PFSK-1 (cell line): ENCODE measurements at regions not wholly inside any gene's neighbourhood (a gene's known extent, or its start where the extent isn't known, plus 50 kb on each side); places are given as distances from the start of the nearest gene placed in this dataset.

Source experiments
- FOXP2 ChIP-seq: optimal IDR thresholded peaks from 2 replicates; pipeline ENCODE3; 2011; ENCODE audit warnings: borderline replicate concordance, control low read depth, inconsistent platforms; ENCODE audit not compliant: insufficient read depth; ENCODE audit errors: extremely low read length, extremely low read depth
- POLR2AphosphoS5 ChIP-seq: IDR thresholded peaks from 2 replicates; pipeline ENCODE4 v1.6.1; 2012; ENCODE audit warnings: low read depth, mild to moderate bottlenecking, control low read depth, low read length, moderate library complexity
- SIN3A ChIP-seq: IDR thresholded peaks from 2 replicates; pipeline ENCODE4 v1.6.1; 2012; ENCODE audit warnings: mild to moderate bottlenecking, low read length, moderate library complexity, borderline replicate concordance; ENCODE audit not compliant: insufficient read depth
- TAF1 ChIP-seq: IDR thresholded peaks from 2 replicates; pipeline ENCODE4 v1.6.1; 2012; ENCODE audit warnings: low read length, control low read depth, borderline replicate concordance; ENCODE audit not compliant: insufficient read depth
- TF ChIP-seq, protein P1 (sequence below), 2 experiments: IDR thresholded peaks; 2 replicates each; pipeline versions ENCODE4 v1.6.1 to v1.8.0; 2011 to 2012; ENCODE audit warnings: low read depth in 2 of 2, low read length in 2 of 2, control low read depth in 1 of 2, inconsistent platforms in 1 of 2, mild to moderate bottlenecking in 1 of 2, moderate library complexity in 1 of 2; ENCODE audit not compliant: insufficient read depth in 1 of 2

DNA sequence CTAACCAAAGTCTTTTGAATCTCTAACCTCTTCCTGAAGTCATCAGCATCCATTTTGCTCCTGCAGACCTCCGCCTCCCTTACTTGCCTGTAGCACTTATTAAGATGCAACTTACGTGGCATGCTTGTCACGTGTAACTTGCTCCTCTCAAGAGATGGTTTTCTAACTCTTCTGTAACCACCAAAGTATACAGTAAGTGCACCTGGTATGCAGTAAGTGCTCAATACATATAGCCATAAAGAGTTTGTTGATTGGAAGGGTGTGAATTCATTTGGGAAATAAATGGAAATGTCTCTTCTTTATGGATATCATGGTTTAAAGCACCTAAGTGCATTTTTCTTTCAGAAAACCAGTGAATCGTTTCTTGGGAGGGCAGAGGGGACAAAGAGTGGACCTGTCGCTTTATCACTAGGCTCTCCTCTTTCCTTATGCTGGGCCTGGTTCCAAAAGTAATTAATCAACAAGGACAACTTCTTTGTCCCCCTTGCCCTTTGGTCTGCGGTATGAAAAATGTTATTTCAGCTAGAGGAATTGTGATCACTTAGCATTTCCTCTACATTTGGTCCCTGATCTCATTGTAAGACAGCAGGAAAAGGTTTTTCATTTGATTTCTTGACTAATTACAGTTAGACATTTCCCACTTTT is 370.0 kb upstream of the SPRED2 start:
- no peak for TF ChIP-seq TAF1
- no peak for TF ChIP-seq POLR2AphosphoS5
- TF ChIP-seq, protein P1, sequence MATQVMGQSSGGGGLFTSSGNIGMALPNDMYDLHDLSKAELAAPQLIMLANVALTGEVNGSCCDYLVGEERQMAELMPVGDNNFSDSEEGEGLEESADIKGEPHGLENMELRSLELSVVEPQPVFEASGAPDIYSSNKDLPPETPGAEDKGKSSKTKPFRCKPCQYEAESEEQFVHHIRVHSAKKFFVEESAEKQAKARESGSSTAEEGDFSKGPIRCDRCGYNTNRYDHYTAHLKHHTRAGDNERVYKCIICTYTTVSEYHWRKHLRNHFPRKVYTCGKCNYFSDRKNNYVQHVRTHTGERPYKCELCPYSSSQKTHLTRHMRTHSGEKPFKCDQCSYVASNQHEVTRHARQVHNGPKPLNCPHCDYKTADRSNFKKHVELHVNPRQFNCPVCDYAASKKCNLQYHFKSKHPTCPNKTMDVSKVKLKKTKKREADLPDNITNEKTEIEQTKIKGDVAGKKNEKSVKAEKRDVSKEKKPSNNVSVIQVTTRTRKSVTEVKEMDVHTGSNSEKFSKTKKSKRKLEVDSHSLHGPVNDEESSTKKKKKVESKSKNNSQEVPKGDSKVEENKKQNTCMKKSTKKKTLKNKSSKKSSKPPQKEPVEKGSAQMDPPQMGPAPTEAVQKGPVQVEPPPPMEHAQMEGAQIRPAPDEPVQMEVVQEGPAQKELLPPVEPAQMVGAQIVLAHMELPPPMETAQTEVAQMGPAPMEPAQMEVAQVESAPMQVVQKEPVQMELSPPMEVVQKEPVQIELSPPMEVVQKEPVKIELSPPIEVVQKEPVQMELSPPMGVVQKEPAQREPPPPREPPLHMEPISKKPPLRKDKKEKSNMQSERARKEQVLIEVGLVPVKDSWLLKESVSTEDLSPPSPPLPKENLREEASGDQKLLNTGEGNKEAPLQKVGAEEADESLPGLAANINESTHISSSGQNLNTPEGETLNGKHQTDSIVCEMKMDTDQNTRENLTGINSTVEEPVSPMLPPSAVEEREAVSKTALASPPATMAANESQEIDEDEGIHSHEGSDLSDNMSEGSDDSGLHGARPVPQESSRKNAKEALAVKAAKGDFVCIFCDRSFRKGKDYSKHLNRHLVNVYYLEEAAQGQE (IDR thresholded peaks at IDR 0.05; ENCODE audit: insufficient read depth in 1 of 2, low read depth in 2 of 2, low read length in 2 of 2): no peak
- no peak for TF ChIP-seq SIN3A
- TF ChIP-seq FOXP2: no peak

DNA sequence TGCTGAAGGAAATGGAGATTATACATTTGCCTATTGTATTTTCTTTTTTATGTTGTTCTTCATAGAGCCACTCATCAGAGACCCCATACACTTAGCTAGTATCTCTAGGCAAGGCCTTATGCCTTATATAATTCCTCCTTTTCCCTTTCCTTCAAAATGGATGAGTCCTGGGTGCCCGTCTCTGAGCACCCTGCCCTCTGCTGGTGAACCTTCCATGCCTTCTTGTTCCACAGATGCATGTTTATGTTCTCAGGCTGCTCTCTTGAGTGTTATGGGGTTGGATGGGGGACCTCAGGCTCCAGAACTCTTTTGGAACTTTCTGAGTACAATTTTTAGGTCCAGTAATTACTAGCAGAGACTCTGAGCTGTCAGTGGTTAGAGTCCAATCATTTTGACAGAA is 368.6 kb upstream of the SPRED2 start:
- TF ChIP-seq SIN3A: no peak
- TF ChIP-seq, protein P1 (IDR thresholded peaks at IDR 0.05; ENCODE audit: insufficient read depth in 1 of 2, low read depth in 2 of 2, low read length in 2 of 2): no peak
- no peak for TF ChIP-seq POLR2AphosphoS5
- TF ChIP-seq FOXP2: no peak
- TF ChIP-seq TAF1: no peak

DNA sequence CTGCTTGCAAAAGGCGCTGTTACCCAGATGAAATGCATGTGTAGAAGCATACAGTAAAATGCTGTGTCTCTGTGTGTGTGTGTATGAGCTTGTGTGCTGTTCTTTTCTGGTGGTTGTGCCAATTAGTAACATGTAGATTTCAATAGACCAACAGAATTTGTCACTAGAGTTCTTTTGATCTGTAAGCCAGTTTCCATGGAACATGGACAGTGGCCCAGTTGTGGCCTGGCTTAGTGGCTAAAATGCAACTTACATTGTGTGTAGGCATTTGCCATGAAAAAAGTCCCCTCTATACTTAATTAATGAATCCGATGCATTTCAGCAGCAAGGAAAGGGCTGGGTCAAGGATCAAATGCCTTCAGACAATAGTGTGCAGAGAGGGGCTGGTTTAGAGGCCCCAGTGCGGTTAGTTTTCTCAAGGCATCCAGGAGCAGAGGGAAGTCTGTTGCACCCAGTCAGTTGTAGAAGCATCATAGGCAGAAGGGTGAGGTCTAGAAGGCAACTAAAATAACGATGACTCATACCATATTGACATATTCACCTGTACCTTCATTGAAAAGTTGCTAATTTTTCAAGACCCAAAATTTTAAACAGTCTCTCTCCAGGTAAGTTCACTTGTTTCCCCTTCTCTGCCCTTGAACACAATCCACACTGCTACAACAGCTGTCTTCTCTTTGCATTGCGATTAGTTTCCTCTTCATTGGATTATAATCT is 366.9 kb upstream of the SPRED2 start:
- TF ChIP-seq, protein P1 (IDR thresholded peaks at IDR 0.05; ENCODE audit: insufficient read depth in 1 of 2, low read depth in 2 of 2, low read length in 2 of 2): no peak
- no peak for TF ChIP-seq SIN3A
- no peak for TF ChIP-seq FOXP2
- TF ChIP-seq TAF1: no peak
- no peak for TF ChIP-seq POLR2AphosphoS5

DNA sequence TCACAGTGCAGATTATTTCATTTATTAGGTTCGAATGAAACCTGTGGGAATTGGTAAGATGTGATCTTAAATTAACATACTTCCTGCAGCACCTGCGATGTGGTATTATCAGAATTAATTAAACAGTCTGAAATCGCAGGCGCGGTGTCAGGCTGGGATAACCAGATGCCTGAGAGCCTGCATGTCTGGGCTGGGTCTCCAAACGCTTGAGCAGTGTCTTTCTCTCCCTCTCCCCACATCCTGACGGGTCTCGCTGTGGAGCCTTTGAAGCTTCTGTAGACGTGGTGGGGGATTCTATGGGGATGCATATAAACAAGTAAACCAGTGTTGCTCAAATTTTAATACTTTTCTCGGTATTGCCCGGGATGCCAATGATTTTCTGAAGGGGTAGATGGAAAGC is 366.2 kb upstream of the SPRED2 start:
- TF ChIP-seq FOXP2 (no peak), POLR2AphosphoS5 (no peak), TAF1 (no peak), SIN3A (no peak)
- TF ChIP-seq, protein P1 (IDR thresholded peaks at IDR 0.05; ENCODE audit: insufficient read depth in 1 of 2, low read depth in 2 of 2, low read length in 2 of 2): no peak

DNA sequence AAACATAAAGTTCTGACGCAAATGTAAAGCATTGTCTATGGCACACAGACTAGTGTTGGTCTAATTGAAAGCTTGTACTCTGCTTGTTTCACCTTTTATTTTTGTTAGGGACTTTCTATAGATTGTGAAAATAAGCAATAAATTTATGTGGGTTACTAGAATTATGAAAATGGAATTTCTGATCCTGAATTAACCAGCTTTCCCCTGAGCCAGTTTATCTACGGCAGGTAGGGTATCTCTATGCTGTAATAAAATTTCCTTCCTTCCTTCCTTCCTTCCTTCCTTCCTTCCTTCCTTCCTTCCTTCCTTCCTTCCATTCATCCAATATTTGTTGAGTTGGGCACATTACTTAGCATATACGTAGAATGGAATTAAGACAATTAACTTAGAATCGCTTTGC is 362.6 kb upstream of the SPRED2 start:
- TF ChIP-seq, protein P1 (IDR thresholded peaks at IDR 0.05; ENCODE audit: insufficient read depth in 1 of 2, low read depth in 2 of 2, low read length in 2 of 2): no peak
- TF ChIP-seq SIN3A (no peak), TAF1 (no peak)
